GM12878 (cell line): ENCODE measurements at regions not wholly inside any gene's neighbourhood (a gene's known extent, or its start where the extent isn't known, plus 50 kb on each side); places are given as distances from the start of the nearest gene placed in this dataset.

ENCODE experiments used
- ATAC-seq: fragments of 200-7000 bp; cut with Tn5 transposase; 3 replicates; pipeline ENCODE4 v1.9.1; 2020; ENCODE audit warnings: mild to moderate bottlenecking, moderate library complexity
- BruUV-seq: library from RNA; stranded (reverse); fragments of 400-500 nt; replicated peaks from 2 replicates; lab custom pipeline; 2021; lab: Mats Ljungman, UMichigan
- CTCF ChIA-PET: fragments of 300-600 bp; sonication (Branson Sonifier 250); formaldehyde crosslinking; extraction: SDS; loops from one replicate; lab custom pipeline; 2021; ENCODE audit warnings: inconsistent platforms; lab: Yijun Ruan, JAX
- POLR2A ChIA-PET: fragments of 350-600 bp; formaldehyde crosslinking; extraction: SDS; loops from one replicate; lab custom pipeline; 2021; ENCODE audit warnings: inconsistent platforms; lab: Charles Lee
- RAD21 ChIA-PET: fragments of 300-600 bp; sonication (Branson Sonifier 250); formaldehyde crosslinking; loops from one replicate; lab custom pipeline; 2023; ENCODE audit warnings: antibody characterized with exemption; ENCODE audit not compliant: unreplicated experiment; lab: Charles Lee
- SMC1A ChIA-PET: fragments of 300-600 bp; sonication (Branson Sonifier 250); formaldehyde crosslinking; loops from one replicate; lab custom pipeline; 2023; ENCODE audit not compliant: unreplicated experiment, uncharacterized antibody; lab: Charles Lee
- DNase-seq: peaks from one replicate; pipeline ENCODE4 v3.0.0-alpha.2; 2011; ENCODE audit warnings: low read depth, low spot score
- FAIRE-seq: peaks from 3 replicates; lab custom pipeline; 2011; peaks lifted over from hg19 to GRCh38; lab: Jason Lieb, UNC
- H2AFZ ChIP-seq: 2 replicates; pipeline ENCODE4 v1.6.0; 2011; ENCODE audit warnings: low read depth, low read length, control low read depth; ENCODE audit not compliant: control insufficient read depth
- H3K27ac ChIP-seq: 2 replicates; pipeline ENCODE4 v1.5.1; 2011; ENCODE audit warnings: control low read depth; ENCODE audit not compliant: control insufficient read depth, insufficient read depth
- H3K27me3 ChIP-seq, 2 experiments: replicated peaks in 1 of 2; 2 replicates each; pipeline versions ENCODE4 v1.6.0 to v1.6.1; 2011; ENCODE audit warnings: low read length in 1 of 2; ENCODE audit not compliant: control insufficient read depth in 2 of 2, insufficient read depth in 2 of 2
- H3K36me3 ChIP-seq, 2 experiments: 2 replicates each; pipeline ENCODE4 v1.5.1; 2011; ENCODE audit warnings: low read length in 1 of 2; ENCODE audit not compliant: control insufficient read depth in 2 of 2, insufficient read depth in 2 of 2
- H3K4me1 ChIP-seq: 2 replicates; pipeline ENCODE4 v1.6.1; 2011; ENCODE audit warnings: mild to moderate bottlenecking, low read length, moderate library complexity, mixed read lengths; ENCODE audit not compliant: control insufficient read depth, insufficient read depth
- H3K4me2 ChIP-seq: 2 replicates; pipeline ENCODE4 v1.6.0; 2011; ENCODE audit warnings: control low read depth; ENCODE audit not compliant: control insufficient read depth, insufficient read depth
- H3K4me3 ChIP-seq: fragments of 200-600 bp; sonication (generic); 2 replicates; pipeline ENCODE4 v1.5.1; 2016
- H3K79me2 ChIP-seq: 2 replicates; pipeline ENCODE4 v1.6.0; 2011; ENCODE audit warnings: low read length; ENCODE audit not compliant: control insufficient read depth, insufficient read depth
- H3K9ac ChIP-seq: 2 replicates; pipeline ENCODE4 v1.8.0; 2011; ENCODE audit warnings: low read length, control low read depth, mixed read lengths; ENCODE audit not compliant: control insufficient read depth, insufficient read depth
- H3K9me3 ChIP-seq: replicated peaks from 3 replicates; pipeline ENCODE4 v1.5.1; 2011; ENCODE audit warnings: mild to moderate bottlenecking, low read length; ENCODE audit not compliant: control insufficient read depth, insufficient read depth
- H4K20me1 ChIP-seq: 2 replicates; pipeline ENCODE4 v1.6.0; 2011; ENCODE audit not compliant: control insufficient read depth, insufficient read depth
- ESRRA ChIP-seq: IDR thresholded peaks from 2 replicates; pipeline ENCODE4 v1.6.1; 2012; ENCODE audit warnings: mild to moderate bottlenecking, low read length, improper control_type of control experiment
- GATAD2B ChIP-seq: fragments of 450-650 bp; conservative IDR thresholded peaks from 2 replicates; pipeline ENCODE4 v1.6.1; 2017; ENCODE audit warnings: low read depth, mild to moderate bottlenecking, moderate library complexity
- HDAC2 ChIP-seq: fragments of 200-600 bp; sonication (generic); IDR thresholded peaks from 2 replicates; pipeline ENCODE4 v1.6.1; 2017
- JUND ChIP-seq: IDR thresholded peaks from 2 replicates; pipeline ENCODE4 v1.6.1; 2012; ENCODE audit warnings: low read depth, mild to moderate bottlenecking, low read length, improper control_type of control experiment, moderate library complexity
- LARP7 ChIP-seq: fragments of 450-650 bp; IDR thresholded peaks from 2 replicates; pipeline ENCODE4 v1.6.1; 2017; ENCODE audit warnings: mild to moderate bottlenecking
- RAD21 ChIP-seq: IDR thresholded peaks from 2 replicates; pipeline ENCODE4 v1.6.1; 2011; ENCODE audit warnings: mild to moderate bottlenecking, low read depth, low read length, moderate library complexity; ENCODE audit not compliant: insufficient read depth
- SMC3 ChIP-seq: IDR thresholded peaks from 2 replicates; pipeline ENCODE4 v1.6.1; 2011; ENCODE audit warnings: low read length, improper control_type of control experiment, borderline replicate concordance
- SUPT20H ChIP-seq: IDR thresholded peaks from 2 replicates; pipeline ENCODE4 v1.6.1; 2011; ENCODE audit warnings: low read depth, mild to moderate bottlenecking, low read length, moderate library complexity, borderline replicate concordance; ENCODE audit not compliant: control insufficient read depth
- TCF12 ChIP-seq: IDR thresholded peaks from 2 replicates; pipeline ENCODE4 v1.6.1; 2011; ENCODE audit warnings: low read depth, mild to moderate bottlenecking, low read length
- TCF7 ChIP-seq: IDR thresholded peaks from 2 replicates; pipeline ENCODE4 v1.6.1; 2014; ENCODE audit warnings: antibody characterized with exemption, borderline replicate concordance
- WGBS: methylation state at CpG from one replicate; pipeline ENCODE4 v1.1.6; 2016; ENCODE audit warnings: low lambda C conversion rate; ENCODE audit not compliant: insufficient replicate concordance, insufficient coverage; ENCODE audit errors: missing lambda C conversion rate; 5-methylcytosine and 5-hydroxymethylcytosine counted together
- in situ Hi-C: fragments of 300-500 bp; cut with MboI; formaldehyde crosslinking; loops from 9 replicates; pipeline ENCODE4 v1.14.3; 2018; ENCODE audit warnings: mixed read lengths
- intact Hi-C: fragments of 100-400 bp; cut with micrococcal nuclease; formaldehyde crosslinking; loops from one replicate; pipeline ENCODE4 v1.14.2; 2022; ENCODE audit not compliant: unreplicated experiment
- TF ChIP-seq, protein P1 (sequence below), 3 experiments: IDR thresholded peaks in 2 of 3; conservative IDR thresholded peaks in 1 of 3; 2 replicates each; pipeline ENCODE4 v1.5.1; 2011; ENCODE audit warnings: low read depth in 3 of 3, low read length in 3 of 3, mild to moderate bottlenecking in 3 of 3, control low read depth in 2 of 3, moderate library complexity in 2 of 3, inconsistent platforms in 1 of 3, mixed read lengths in 1 of 3; ENCODE audit not compliant: control insufficient read depth in 2 of 3, insufficient read depth in 1 of 3; ENCODE audit errors: extremely low read depth in 1 of 3

DNA sequence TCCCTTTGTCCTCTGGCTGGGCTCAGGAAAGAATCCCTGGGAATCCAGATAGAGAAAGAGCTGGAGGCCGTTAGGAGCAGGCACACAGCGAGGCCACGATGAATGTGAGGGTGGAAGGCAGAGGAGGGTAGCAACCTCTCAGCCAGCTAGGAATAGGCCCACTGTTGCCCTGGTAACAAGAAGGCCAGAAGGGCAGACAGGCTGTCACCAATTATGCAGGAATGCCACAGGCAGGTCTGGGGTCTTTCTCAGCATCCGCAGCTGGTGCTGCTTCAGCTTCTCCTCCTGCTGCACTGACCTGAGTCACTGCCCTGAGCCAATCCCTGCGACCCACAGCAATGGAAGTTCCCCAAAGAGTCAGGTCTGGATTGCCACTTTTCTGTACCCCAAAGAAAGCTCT is 62.8 kb upstream of the C3orf80 start:
- intact Hi-C loops (loop anchor here (10.0 kb wide), 1 partner anchor 278 kb away; no protein-coding TSS in a partner anchor), in situ Hi-C loops (loop anchor here (5.0 to 10.0 kb wide), 2 partner anchors 250 to 322 kb away; no protein-coding TSS in a partner anchor)
- ChIA-PET SMC1A (interaction anchor here (0.9 to 4.0 kb wide), 9 partner anchors 130 to 344 kb away, joined by 3 to 47 read pairs (median 5); no protein-coding TSS in a partner anchor), RAD21 (interaction anchor here (0.8 to 2.2 kb wide), 5 partner anchors 247 to 277 kb away, joined by 3 to 20 read pairs (median 11); no protein-coding TSS in a partner anchor), POLR2A (interaction anchor here (0.5 to 0.7 kb wide), 3 partner anchors 67 to 323 kb away, joined by 3 to 6 read pairs (median 3); no protein-coding TSS in a partner anchor), CTCF (interaction anchor here (0.7 to 3.0 kb wide), 17 partner anchors 12 to 404 kb away, joined by 3 to 40 read pairs (median 6); no protein-coding TSS in a partner anchor)
- H3K9ac ChIP-seq, result no peak overlapping the region
- FAIRE-seq (no peak), DNase-seq (no peak), ATAC-seq (peak; percentile 21; the same call in 2 of the 3 replicates)
- no peak for TF ChIP-seq JUND
- TF ChIP-seq LARP7, result no peak
- no peak overlapping the region for H3K27ac ChIP-seq
- no peaks in the 10 kb centered on the region for H3K9me3 ChIP-seq
- H3K27me3 ChIP-seq, result no peaks in the 10 kb centered on the region
- WGBS, result 42% methylated on average over 5 of the region's 5 CpGs
- no peaks in the 10 kb centered on the region for H4K20me1 ChIP-seq
- no TSS peak for BruUV-seq
- no peaks in the 10 kb centered on the region for H3K4me1 ChIP-seq
- H2AFZ ChIP-seq, result no peak overlapping the region
- H3K36me3 ChIP-seq, result no peaks in the 10 kb centered on the region
- H3K79me2 ChIP-seq, result no peaks in the 10 kb centered on the region
- no peak overlapping the region for H3K4me3 ChIP-seq
- H3K4me2 ChIP-seq, result no peak overlapping the region

- no peak for DNase-seq
- SMC1A ChIA-PET, result interaction anchor here (0.6 to 4.0 kb wide), 13 partner anchors 11 to 345 kb away, joined by 3 to 47 read pairs (median 4); no protein-coding TSS in a partner anchor
- Histone ChIP-seq H3K4me2 (no peak overlapping the region), H3K9ac (no peak overlapping the region), H3K79me2 (no peaks in the 10 kb centered on the region), H3K4me3 (no peak overlapping the region), H4K20me1 (no peaks in the 10 kb centered on the region), H3K36me3 (no peaks in the 10 kb centered on the region), H3K9me3 (no peaks in the 10 kb centered on the region), H3K27ac (no peak overlapping the region), H2AFZ (no peak overlapping the region), H3K4me1 (no peaks in the 10 kb centered on the region), H3K27me3 (no peaks in the 10 kb centered on the region)
- peak; percentile 68 for ATAC-seq
- CTCF ChIA-PET, result interaction anchor here (0.7 to 3.0 kb wide), 29 partner anchors 8 to 330 kb away, joined by 3 to 40 read pairs (median 4); no protein-coding TSS in a partner anchor
- in situ Hi-C loops, result loop anchor here (5.0 to 10.0 kb wide), 2 partner anchors 249 to 321 kb away; no protein-coding TSS in a partner anchor
- POLR2A ChIA-PET, result interaction anchor here (0.7 kb wide), 1 partner anchor 68 kb away, joined by 3 read pairs; no protein-coding TSS in a partner anchor
- TF ChIP-seq HDAC2 (no peak), TCF7 (0 out of 2 replicates have a peak, but pooled peaks have one; percentile 25), GATAD2B (no peak), SMC3 (peak; percentile 65; the same call in 1 of the 2 replicates), SUPT20H (no peak), ESRRA (no peak), TCF12 (no peak), RAD21 (peak; percentile 68)
- TF ChIP-seq, protein P1, sequence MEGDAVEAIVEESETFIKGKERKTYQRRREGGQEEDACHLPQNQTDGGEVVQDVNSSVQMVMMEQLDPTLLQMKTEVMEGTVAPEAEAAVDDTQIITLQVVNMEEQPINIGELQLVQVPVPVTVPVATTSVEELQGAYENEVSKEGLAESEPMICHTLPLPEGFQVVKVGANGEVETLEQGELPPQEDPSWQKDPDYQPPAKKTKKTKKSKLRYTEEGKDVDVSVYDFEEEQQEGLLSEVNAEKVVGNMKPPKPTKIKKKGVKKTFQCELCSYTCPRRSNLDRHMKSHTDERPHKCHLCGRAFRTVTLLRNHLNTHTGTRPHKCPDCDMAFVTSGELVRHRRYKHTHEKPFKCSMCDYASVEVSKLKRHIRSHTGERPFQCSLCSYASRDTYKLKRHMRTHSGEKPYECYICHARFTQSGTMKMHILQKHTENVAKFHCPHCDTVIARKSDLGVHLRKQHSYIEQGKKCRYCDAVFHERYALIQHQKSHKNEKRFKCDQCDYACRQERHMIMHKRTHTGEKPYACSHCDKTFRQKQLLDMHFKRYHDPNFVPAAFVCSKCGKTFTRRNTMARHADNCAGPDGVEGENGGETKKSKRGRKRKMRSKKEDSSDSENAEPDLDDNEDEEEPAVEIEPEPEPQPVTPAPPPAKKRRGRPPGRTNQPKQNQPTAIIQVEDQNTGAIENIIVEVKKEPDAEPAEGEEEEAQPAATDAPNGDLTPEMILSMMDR (IDR thresholded peaks at IDR 0.05 in 2 of 3, conservative IDR thresholded peaks at IDR 0.05 in 1 of 3; ENCODE audit: control insufficient read depth in 2 of 3, extremely low read depth in 1 of 3, insufficient read depth in 1 of 3, low read depth in 3 of 3, low read length in 3 of 3), result peak; percentile 15 to 50 (median 15); a peak in 2 of 6 replicates
- RAD21 ChIA-PET, result interaction anchor here (0.7 to 2.2 kb wide), 8 partner anchors 44 to 278 kb away, joined by 3 to 20 read pairs (median 4); no protein-coding TSS in a partner anchor
- intact Hi-C loops, result loop anchor here (1.0 to 10.0 kb wide), 3 partner anchors 180 to 279 kb away; no protein-coding TSS in a partner anchor
- no peak for FAIRE-seq
- no TSS peak for BruUV-seq
These were observed 61.9 kb upstream of the C3orf80 start for GRCh38 chr3:160163229-160163878.
